Body of pancreas (tissue), 4 donors: ENCODE measurements at regions not wholly inside any gene's neighbourhood (a gene's known extent, or its start where the extent isn't known, plus 50 kb on each side); places are given as distances from the start of the nearest gene placed in this dataset.

Source experiments
- CTCF ChIP-seq, 7 experiments: fragments of 450-650 bp in 4 of 7; fragments of 200-600 bp in 3 of 7; sonication (generic) in 3 of 7; IDR thresholded peaks; one replicate each; pipeline ENCODE4 v1.5.1; 2016 to 2019; ENCODE audit warnings: antibody characterized with exemption in 7 of 7
- POLR2A ChIP-seq, 3 donors: fragments of 450-650 bp; IDR thresholded peaks; one replicate each; pipeline ENCODE4 v1.6.1; 2016; ENCODE audit warnings: antibody characterized with exemption in 3 of 3, mild to moderate bottlenecking in 2 of 3

GRCh38 chr4:22216278-22216677 is 267.7 kb upstream of the KCNIP4 start:
- TF ChIP-seq CTCF (IDR thresholded peaks at IDR 0.05) = no peak
- TF ChIP-seq POLR2A (IDR thresholded peaks at IDR 0.05) = no peak
